RWPE2 (cell line): ENCODE measurements at regions not wholly inside any gene's neighbourhood (a gene's known extent, or its start where the extent isn't known, plus 50 kb on each side); places are given as distances from the start of the nearest gene placed in this dataset.
"Not testable (repeated sequence)": the region's sequence is repeated elsewhere in the genome, so short reads cannot be mapped to it uniquely, and the experiment has no call there.

Source experiments
- ATAC-seq: fragments of 200-7000 bp; cut with Tn5 transposase; 3 replicates; pipeline ENCODE4 v1.9.1; 2021; ENCODE audit warnings: low read depth
- DNase-seq: peaks from one replicate; pipeline ENCODE4 v3.0.0-alpha.2; 2020; ENCODE audit warnings: low spot score
- H3K27ac ChIP-seq: fragments of 450-650 bp; 2 replicates; pipeline ENCODE4 v1.5.1; 2017; ENCODE audit warnings: mild to moderate bottlenecking; ENCODE audit not compliant: poor library complexity, severe bottlenecking
- H3K27me3 ChIP-seq: fragments of 250-450 bp; sonication (Bioruptor Pico); 2 replicates; pipeline ENCODE4 v1.5.1; 2021; ENCODE audit warnings: mild to moderate bottlenecking, moderate library complexity; ENCODE audit not compliant: insufficient read depth, poor library complexity, severe bottlenecking
- H3K36me3 ChIP-seq: fragments of 250-450 bp; sonication (Bioruptor Pico); 2 replicates; pipeline ENCODE4 v1.5.1; 2020; ENCODE audit warnings: low read depth, mild to moderate bottlenecking, moderate library complexity
- H3K4me1 ChIP-seq: fragments of 250-450 bp; sonication (Bioruptor Pico); 2 replicates; pipeline ENCODE4 v1.5.1; 2021; ENCODE audit warnings: mild to moderate bottlenecking, moderate library complexity; ENCODE audit not compliant: insufficient read depth, poor library complexity, severe bottlenecking
- H3K4me3 ChIP-seq: fragments of 250-450 bp; sonication (Bioruptor Pico); 2 replicates; pipeline ENCODE4 v1.5.1; 2021; ENCODE audit warnings: mild to moderate bottlenecking, moderate library complexity; ENCODE audit not compliant: severe bottlenecking
- H3K9me3 ChIP-seq: fragments of 250-450 bp; sonication (Bioruptor Pico); 2 replicates; pipeline ENCODE4 v1.5.1; 2021; ENCODE audit warnings: mild to moderate bottlenecking, moderate library complexity; ENCODE audit not compliant: severe bottlenecking
- TF ChIP-seq, protein P1 (sequence below): fragments of 450-650 bp; IDR thresholded peaks from one replicate; pipeline ENCODE4 v1.5.1; 2017; ENCODE audit warnings: mild to moderate bottlenecking, moderate library complexity; ENCODE audit not compliant: poor library complexity, severe bottlenecking

DNA sequence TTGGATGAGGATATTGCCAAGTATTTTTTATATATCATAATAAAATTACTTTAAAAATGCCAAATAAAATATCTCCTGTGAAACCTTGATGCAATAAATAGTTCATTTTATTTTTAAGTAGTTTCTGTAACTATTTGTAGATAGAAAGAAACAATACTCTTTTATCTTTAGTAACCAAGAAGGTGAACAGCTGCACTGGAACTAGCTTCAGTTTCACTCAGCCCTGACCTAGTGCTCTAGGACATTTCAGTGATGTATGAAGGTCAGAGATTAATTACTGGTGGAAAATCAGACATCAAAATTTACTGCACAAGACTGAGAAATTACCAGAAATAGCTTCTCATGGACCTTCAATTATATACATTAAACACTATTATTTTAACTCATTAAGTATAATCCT, 1305.0 kb downstream of the CNTNAP5 start:
- no peak for ATAC-seq
- H3K4me3 ChIP-seq, result no peak overlapping the region
- no peak for DNase-seq
- H3K36me3 ChIP-seq, result no peaks in the 10 kb centered on the region
- no peaks in the 10 kb centered on the region for H3K4me1 ChIP-seq
- peaks cover 4% of the 10 kb centered on the region for H3K27me3 ChIP-seq
- H3K27ac ChIP-seq, result no peak overlapping the region
- TF ChIP-seq, protein P1, sequence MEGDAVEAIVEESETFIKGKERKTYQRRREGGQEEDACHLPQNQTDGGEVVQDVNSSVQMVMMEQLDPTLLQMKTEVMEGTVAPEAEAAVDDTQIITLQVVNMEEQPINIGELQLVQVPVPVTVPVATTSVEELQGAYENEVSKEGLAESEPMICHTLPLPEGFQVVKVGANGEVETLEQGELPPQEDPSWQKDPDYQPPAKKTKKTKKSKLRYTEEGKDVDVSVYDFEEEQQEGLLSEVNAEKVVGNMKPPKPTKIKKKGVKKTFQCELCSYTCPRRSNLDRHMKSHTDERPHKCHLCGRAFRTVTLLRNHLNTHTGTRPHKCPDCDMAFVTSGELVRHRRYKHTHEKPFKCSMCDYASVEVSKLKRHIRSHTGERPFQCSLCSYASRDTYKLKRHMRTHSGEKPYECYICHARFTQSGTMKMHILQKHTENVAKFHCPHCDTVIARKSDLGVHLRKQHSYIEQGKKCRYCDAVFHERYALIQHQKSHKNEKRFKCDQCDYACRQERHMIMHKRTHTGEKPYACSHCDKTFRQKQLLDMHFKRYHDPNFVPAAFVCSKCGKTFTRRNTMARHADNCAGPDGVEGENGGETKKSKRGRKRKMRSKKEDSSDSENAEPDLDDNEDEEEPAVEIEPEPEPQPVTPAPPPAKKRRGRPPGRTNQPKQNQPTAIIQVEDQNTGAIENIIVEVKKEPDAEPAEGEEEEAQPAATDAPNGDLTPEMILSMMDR, result no peak
- no peaks in the 10 kb centered on the region for H3K9me3 ChIP-seq

DNA sequence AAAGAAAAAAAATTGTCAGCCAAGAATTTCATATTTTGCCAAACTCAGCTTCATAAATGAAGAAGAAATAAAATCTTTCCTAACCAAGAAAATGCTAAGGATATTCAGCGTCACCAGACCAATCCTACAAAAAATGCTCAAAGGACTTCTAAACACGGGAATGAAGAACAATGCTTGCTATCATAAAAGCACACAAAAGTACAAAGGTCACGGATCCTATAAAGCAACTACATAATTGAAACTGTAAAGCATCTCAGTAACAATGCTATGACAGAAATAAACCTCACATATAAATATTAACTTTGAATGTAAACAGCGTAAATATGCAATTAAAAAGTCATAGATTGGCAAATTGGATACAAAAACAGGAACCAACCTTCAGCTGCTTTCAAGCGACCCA, 1314.6 kb upstream of the GYPC start:
- ATAC-seq, result no peak
- Histone ChIP-seq H3K27me3 (no peaks in the 10 kb centered on the region), H3K36me3 (no peaks in the 10 kb centered on the region), H3K4me3 (no peak overlapping the region), H3K4me1 (no peaks in the 10 kb centered on the region), H3K9me3 (no peaks in the 10 kb centered on the region), H3K27ac (no peak overlapping the region)
- TF ChIP-seq, protein P1, result no peak
- DNase-seq, result no peak

DNA sequence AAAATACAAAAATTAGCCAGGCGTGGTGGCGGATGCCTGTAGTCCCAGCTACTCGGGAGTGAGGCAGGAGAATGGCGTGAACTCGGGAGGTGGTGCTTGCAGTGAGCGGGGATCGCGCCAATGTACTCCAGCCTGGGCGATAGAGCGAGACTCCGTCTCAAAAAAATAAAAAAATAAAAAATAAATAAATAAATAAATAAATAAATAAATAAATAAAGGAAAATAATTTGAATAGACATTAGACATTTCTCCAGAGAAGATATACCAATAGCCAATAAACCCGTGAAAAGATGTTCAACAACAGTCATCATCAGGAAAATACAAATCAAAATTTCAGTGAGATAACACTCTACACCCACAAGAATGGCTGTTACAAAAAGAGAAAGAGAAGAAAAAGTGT, 1302.4 kb upstream of the GYPC start:
- not testable (repeated sequence) for H3K4me1 ChIP-seq, H3K9me3 ChIP-seq, DNase-seq, H3K36me3 ChIP-seq, H3K27ac ChIP-seq, H3K27me3 ChIP-seq, ATAC-seq, H3K4me3 ChIP-seq

DNA sequence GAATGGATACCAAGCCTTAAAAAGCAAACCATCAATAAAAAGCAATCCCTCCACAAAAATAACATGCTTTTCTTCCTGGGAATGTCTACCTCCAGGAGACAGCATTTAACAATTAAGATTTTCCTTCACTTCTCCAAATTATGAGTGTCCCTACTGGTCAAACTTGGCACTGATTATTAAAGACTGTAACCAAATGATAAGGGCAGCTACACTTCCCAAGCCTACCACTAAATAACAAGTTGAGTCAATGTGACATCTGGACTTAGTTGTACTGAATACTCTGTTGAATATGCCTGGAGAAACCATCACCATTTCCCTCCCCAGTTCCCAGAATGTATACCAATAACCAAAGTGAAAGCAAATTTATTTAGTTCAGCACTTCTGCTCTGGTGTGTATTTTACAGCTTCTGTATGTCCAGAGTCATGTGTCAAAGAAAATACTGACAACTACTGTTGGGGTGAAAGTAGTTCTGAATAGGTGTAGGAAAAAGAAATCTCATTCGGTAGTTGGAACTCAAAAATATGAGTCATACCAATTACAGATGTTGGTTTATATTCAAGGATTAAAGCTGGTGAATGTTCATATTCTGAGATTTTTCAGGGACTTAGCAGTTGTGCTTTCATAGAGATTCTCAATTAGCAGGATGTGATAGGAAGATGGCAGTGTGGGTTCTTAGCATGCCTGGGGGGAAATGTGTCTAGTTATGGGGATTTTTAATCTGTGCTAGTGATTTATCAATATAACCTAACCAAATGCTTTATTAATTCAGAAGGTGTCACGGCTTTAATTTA, 1291.6 kb upstream of the GYPC start:
- Histone ChIP-seq H3K36me3 (no peaks in the 10 kb centered on the region), H3K9me3 (no peaks in the 10 kb centered on the region), H3K4me3 (no peak overlapping the region), H3K4me1 (no peaks in the 10 kb centered on the region), H3K27me3 (no peaks in the 10 kb centered on the region), H3K27ac (no peak overlapping the region)
- no peak for DNase-seq
- ATAC-seq, result no peak
- TF ChIP-seq, protein P1, result no peak

DNA sequence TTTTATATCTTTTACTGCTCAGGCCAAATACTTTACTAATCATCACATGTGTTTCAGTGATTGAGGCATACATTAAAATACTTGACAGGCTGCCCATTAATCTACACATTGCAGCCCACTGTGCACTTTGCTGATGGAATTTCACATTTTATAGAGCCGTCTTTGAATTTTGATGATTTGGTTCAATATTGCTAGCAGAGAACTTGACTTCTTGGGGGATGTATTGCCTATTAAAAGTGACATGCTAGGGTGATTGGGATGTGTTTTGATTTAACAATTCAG, 1291.0 kb upstream of the GYPC start:
- Histone ChIP-seq H3K4me1 (no peaks in the 10 kb centered on the region), H3K36me3 (no peaks in the 10 kb centered on the region), H3K4me3 (no peak overlapping the region), H3K27ac (no peak overlapping the region), H3K9me3 (no peaks in the 10 kb centered on the region), H3K27me3 (no peaks in the 10 kb centered on the region)
- DNase-seq (no peak), ATAC-seq (no peak)
- TF ChIP-seq, protein P1, result no peak
